GM19452 (cell line): ENCODE measurements at regions not wholly inside any gene's neighbourhood (a gene's known extent, or its start where the extent isn't known, plus 50 kb on each side); places are given as distances from the start of the nearest gene placed in this dataset.
"Not testable (repeated sequence)": the region's sequence is repeated elsewhere in the genome, so short reads cannot be mapped to it uniquely, and the experiment has no call there.

Experiments
- ATAC-seq: cut with Tn5 transposase; IDR thresholded peaks from one replicate; pipeline ENCODE4 v1.9.1; 2021; ENCODE audit not compliant: unreplicated experiment

DNA sequence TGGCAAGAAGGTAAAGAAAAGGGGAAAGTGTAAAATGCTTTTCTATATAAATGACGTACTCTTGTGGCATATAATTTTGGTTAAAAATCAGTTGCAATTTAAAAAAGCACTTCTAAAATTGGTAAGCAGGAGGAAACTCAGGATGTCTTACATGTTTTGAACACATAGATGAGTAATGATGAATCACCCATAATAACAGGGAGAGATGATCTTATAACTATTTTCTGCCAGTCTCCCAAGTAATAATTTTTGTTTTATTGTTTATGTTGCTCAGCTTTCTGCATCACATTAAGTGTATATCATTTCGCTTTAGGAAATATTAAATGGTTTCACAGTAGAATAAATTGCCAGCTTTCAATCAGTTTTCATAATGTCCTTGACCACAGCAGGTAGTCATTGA, 1430.7 kb upstream of the PCDH20 start:
- no peak for ATAC-seq

DNA sequence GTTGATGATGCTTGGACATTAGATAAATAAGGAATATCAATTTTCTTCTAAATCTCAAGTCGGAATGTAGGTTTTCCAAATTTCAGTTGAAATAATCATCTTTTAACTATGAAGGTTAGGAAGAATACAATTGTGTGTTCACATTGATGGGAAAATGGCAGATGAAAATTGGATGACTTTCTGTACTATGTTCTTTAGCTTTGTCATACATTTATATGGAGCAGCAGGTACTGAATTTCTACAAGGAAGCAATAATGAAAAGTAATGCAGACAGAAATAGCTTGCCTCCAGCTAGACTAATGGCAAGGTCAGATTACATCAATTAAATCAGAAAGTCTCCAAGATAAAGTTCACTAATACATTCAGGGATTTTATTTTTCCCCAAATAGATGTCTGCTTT, 1423.7 kb upstream of the PCDH20 start:
- no peak for ATAC-seq

DNA sequence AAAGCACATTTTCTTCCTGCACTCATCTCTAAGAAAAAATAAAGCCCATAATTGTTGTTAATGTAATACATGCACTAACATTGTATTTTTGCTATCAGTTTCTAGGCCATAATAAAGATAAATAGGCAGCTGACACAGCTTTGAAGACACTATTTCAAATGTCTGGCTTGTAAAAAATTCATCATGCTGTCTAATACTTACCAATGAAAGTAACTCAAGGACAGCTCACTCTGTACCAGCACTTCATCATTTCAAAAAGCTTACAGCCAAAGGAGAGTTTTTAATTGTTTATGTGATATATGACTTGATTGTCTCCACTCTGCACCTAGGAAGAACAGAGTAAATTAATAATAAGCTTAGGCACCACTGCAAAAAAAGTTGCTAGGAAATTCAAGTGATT, 1423.3 kb upstream of the PCDH20 start:
- no peak for ATAC-seq

DNA sequence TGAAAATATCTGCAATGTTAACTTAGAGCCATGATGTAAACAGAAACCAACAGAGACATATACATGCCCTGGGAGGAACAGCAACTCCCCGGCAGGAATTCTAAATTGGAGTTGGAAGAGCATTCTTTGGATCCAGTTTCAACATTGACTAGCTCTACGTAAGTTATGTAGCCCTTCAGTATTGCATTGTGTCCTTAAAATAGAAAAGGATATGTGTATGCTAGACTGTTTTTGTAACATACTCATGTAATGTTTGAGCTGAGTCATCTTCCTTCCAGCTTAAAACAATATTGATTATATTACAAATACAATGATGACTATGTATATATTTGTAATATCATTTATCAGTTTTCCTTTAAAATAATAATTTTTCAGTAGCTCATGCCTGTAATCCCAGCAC, 1422.2 kb upstream of the PCDH20 start:
- ATAC-seq, result no peak

DNA sequence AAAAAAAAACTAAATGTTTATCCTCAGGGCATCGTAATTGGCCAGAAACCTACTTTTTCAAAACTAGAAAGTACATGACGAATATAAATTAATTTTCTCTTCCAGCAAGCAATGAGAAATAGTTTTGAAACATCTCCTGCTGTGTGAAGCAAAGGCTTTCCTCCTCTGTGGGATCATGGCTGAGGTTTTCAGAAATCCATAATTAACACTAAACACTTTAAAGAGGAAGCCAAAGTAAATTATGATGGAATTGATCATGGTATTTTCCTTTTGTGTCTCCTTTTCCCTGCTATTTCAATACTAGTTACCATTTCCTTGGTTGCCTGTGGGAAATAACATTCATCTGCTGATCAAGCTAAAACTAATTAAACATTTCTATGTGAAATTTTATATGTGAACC, 1413.8 kb upstream of the PCDH20 start:
- ATAC-seq, result no peak

DNA sequence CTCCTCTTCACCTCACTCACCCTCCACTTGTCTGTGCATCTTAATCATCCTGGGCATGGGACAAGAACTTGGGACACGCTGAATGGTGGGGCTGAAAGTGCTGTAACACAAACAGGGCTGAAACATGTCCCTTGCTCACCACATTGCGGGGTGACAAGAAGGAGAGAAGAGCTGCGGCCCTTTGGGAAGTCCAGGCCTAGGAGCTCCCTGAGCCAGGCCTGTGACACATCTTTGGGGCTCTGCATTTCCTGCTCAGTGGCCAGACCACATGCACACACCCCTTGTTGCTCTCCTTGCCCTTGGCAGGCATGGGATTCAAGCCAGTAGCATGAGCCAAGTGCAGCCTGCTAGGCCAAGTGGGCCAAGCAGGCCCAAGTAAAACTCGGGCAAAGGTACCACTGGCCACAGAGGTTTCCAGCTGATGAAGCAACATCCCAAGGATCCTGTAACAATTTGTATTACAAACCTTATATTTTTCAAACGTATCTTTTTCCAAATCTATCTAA, 1384.3 kb upstream of the PCDH20 start:
- no peak for ATAC-seq

DNA sequence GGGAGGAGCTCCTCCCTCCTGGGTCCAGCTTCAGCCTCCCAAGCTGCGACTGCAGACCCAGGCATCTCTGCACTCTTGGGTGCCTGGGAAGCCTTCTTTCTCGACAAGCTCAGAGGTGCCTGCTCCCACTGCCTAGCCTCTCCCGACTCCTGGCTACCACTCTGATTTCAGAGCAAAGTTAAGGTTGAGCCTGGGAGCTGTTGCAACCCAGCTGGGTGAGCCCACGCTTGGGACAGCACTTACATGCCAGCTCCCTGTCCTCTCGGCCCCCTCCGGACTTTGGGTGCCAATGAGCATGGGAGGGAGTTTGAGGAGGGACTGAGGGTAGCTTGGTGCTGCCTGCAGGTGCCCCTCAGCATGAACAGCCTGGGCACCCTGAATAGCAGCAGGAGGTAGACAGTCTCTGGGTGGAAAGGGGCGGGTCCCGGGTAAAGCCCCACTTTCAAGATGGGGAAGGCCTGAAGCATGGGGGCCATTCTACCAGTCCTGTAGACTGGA, 1383.4 kb upstream of the PCDH20 start:
- no peak for ATAC-seq

DNA sequence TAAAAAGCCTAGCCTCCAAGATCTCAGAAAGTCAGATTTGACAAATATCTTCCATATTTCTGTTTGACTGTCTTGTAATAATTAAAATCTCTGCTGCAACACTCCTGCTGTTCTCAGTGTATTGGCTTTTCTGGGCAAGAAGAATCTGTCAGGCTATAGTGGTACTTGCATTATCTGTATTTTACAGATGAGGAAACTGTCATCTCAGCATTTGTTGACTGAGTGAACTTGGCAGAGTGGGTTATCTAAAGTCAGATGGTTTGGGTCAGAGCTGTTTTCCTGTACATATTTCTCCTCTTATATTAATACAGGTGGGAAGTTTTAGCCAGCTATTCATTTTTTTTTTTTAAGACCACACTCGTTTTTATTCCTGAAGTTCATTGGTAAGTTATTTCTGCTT, 1378.2 kb upstream of the PCDH20 start:
- ATAC-seq, result no peak

DNA sequence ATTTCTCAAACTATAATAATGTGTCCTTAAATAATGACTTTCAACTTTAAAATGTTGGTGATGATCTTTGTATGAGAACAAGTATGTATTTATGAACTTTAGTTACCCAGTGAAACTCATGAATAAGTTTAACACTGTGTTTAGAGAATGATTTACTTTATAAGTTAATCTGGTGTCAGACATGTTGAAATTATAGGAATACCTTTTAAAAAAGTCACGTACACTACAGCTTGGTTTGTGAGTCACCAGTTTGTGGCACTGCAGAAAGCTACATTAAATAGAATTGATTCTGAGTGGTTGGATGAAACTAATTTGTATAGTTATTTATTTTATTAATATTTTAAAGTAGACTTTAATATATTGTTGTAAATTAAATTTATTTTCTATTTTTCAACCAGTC, 1366.2 kb upstream of the PCDH20 start:
- no peak for ATAC-seq

DNA sequence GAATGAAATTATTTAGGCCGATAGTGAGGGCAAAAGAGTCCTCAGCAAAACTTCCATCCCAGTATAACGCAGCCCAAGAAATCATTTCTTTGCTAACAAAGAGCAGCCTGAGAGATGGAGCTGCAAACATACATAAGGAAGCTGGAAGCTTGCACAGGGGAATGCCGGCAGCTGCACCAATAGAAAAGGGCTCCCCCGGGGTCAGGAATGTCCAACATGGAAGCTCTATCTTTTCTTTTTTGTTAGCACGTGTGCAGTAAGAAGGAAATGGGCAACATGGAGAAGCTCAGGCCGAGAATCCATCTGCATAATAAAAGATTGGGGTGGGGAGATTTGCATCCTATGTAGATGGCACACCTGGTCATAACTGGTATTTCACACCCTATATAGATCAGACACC, 1363.5 kb upstream of the PCDH20 start:
- no peak for ATAC-seq

DNA sequence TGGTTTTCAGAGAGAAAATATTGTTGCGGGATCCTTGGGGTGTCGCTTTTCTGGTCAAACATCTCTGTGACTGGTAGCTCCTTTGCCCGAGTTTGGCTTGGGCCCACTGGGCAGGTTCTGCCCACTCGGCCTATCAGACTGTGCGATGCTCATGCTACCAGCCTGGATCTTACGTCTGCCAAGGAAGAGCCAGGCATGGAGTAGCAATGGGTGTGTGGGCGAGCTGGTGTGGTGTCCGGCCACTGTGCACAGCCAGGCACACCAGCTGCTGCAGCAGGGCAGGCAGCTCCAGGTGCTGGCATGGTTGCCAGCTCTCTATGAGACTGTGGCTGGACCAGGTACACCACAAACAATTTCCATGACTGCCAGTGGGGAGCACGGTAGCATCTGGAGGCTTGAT, 1351.8 kb upstream of the PCDH20 start:
- no peak for ATAC-seq

DNA sequence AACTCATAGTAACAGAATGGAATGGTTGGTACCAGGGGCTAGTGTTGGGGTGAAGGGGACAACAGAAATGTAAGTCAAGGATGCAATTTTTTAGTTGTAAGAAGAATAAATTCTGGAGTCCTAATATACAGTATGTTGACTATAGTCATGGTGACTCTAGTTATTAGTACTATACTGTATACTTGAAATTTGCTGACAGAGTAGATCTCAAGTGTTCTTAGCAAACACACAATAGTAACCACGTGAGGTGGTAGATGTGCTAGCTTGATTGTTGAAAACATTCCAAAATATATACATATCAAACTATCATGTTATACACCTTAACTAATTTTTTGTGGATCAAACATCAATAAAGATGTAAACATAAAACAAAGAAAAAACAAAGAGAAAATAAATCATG, 1345.1 kb upstream of the PCDH20 start:
- ATAC-seq, result no peak

DNA sequence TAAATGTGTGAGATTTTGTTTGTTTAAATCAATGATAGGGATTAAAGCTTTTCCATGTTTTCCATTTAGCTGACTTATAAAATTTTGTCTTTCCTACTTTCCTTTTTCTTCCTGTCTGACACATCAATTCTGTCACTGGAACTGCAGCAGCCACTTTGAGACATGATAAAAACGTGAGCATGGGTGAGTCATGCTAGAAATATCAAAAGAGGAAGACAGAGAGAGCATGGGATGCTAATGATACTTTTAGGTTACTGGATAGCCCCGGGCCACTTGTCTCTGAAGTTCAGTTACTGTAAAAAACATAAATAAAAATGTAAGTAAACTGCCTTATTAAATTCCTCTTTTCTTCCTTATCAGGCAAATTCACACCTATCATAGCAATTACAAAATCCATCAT, 1332.0 kb upstream of the PCDH20 start:
- no peak for ATAC-seq

DNA sequence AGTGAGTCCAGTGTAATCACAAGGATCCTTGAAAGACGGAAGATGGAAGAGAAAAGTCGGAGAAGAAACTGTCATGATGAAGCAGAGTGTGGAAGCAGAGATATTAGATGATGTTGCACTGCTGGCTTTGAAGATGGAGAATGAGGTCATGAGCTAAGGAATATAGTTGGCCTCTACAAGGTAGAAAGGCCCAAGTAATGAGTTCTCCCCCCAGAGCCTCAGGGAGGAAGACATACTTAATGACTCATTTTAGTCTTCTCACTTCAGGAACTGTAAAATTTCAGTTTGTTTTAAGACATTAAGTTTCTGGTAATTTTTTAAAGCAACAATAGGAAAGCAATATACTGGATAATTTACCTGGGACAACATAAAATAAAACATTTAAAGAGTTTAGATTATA, 1331.5 kb upstream of the PCDH20 start:
- ATAC-seq, result no peak

DNA sequence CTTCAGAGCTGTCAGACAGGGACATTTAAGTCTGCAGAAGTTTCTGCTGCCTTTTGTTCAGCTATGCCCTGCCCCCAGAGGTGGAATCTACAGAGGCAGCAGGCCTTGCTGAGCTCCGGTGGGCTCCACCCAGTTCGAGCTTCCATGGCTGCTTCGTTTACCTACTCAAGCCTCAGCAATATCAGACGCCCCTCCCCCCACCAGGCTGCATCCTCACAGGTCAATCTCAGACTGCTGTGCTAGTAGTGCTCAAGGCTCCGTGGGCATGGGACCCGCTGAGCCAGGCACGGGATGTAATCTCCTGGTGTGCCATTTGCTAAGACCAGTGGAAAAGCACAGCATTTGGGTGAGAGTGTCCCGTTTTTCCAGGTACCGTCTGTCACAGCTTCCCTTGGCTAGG, 1314.1 kb upstream of the PCDH20 start:
- not testable (repeated sequence) for ATAC-seq

DNA sequence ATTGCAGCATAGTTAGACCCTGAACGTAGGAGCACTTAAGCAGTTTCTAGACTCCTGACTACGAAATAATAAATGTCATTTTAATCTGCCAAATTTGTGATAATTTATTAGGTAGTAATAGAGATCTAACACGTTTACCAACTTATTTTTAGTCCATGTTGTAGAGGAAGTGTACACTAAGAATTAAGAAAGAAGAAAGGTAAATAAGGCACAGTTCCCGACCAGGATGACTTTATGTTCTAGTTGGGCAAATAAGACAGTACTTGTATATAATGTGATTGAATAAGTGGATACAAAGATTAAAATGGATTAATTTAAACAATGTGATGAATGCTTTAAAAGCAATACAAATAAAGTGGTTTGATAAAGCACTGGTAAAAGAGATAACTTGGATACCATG, 1306.2 kb upstream of the PCDH20 start:
- ATAC-seq, result no peak

DNA sequence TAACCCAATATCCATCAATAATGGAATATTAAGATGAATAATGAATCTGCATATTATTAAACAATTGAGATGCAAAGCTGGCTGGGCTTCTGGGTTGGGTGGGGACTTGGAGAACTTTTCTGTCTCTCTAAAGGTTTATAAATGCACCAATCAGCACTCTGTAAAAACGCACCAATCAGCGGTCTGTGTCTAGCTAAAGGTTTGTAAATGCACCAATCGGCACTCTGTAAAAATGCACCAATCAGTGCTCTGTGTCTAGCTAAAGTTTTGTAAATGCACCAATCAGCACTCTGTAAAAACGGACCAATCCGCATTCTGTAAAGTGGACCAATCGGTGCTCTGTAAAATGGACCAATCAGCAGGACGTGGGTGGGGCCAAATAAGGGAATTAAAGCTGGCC, 1296.3 kb upstream of the PCDH20 start:
- not testable (repeated sequence) for ATAC-seq

DNA sequence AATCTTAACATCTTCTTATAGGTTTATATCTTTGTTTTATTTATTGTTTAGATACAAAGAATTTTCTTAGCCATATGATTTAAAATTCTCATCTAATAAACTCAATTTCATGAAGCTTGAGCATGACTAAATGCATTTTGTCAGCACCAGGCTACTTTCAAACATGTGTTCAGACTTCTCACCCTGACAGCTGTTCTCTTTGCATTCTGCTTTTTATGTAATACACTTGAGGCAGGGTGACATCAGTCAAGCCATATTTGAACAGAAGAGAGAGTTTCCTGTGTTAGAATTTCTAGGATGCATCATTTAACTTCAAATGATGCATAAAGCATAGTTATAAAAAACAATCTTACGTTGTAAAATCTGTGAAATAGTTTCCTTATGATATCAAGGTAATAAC, 1295.1 kb upstream of the PCDH20 start:
- ATAC-seq, result no peak

DNA sequence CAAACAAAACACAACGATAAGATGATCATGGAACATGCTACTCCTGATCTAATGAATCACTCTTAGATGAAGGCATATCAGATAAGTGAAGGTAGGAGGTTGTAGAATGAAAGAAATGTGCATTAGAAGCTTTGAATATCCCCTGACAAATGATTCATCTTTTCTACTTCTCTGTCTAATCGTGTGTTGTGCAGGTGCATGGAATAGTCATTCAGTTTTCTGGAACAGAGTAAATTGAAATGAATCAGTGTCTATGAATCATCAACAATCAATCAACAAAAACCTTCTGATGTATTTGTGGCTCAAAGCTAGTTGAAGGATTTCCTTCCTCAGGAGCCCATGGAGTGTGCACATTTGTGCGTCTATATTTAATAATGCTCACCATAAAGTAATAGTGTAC, 1290.4 kb upstream of the PCDH20 start:
- ATAC-seq, result no peak

DNA sequence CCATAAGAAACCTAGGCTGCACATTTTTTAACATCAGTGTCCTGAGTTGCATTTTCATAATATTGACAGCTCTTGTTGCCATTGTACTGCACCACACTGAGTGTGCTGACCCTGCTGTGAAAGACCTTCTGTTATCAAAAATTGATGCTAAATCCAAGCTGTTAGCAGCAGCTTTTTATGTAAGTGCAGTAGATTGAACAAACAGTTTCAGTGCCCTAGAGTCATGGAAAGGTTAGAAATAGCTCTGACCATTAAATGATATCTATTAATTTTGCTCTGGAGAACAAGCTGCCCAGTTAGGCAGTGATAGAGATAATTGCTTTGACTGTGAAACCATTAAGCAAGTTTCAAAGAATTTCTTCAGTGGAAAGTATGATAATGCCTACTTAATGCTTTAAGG, 1289.2 kb upstream of the PCDH20 start:
- no peak for ATAC-seq

DNA sequence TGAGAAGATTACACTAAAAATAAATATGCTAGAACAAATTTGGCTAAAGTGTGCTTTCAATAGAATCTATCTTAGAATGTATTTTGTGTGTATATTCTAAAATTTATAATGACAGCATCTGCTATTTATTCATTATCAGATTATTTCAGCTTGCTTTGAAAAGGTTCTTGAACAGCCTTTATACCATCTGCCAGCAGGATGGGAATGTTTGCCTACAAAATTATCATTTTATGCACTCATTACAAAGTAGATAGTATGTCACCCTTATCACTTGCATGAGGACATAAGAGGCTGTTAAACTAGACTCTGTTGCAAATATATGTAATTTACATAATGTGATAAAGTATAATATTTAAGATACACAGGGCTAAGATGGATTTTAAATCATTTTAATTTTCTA, 1286.9 kb upstream of the PCDH20 start:
- no peak for ATAC-seq

DNA sequence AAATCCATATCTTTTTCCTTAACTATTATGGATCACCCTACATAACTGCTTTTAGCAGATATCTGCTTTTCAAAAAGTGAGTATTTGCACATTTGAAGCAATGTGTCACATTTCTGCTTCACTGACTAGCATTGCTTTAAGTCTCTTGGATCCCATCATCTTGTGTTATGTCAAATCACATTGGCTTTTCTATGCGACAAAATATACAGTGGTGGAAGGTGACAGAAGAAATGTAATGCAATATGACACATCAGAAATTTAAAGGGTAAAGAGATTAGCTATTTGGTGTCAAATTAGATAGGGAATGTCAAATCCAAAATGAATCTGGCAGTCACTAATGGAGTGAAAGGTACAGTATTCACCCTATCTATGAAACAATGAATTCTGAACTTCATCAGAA, 1282.1 kb upstream of the PCDH20 start:
- no peak for ATAC-seq

DNA sequence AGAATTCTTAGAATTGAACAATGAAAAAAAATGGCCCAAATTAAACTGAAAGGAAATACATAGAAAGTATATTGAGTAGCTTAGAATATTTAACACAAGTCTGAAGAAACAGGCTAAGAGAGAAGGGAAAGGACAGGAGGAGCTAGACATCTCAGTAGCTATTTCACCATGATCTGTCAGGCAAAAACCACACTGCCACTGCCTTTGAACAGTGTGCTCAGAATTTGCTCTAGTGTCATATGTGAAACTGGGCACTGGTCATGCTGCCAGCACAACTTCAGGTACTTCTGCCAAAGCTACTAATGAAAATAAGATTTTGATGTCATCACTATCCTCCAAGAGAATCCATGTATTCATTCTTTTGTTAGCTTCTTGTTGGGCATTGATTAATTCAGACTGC, 1280.8 kb upstream of the PCDH20 start:
- no peak for ATAC-seq

DNA sequence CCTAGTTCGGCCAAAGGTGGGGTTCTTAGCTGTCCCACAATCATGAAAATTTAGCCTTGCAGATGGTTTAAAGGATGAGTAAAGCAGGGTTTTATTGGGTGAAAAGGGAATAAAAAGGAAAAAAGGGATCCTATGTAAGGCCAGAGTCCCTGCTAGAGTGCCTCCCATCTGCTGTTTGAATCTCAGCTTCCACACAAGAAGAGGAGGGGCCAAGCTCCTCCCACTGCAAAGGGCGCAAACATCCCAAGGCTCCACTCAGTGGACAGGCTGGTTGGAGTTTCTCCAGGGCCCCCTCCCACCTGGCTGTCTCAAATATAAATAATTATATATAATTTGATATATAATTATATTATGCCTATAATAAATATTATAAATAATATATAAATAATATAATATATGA, 1272.1 kb upstream of the PCDH20 start:
- no peak for ATAC-seq
